ENCODE measurements at regions not wholly inside any gene's neighbourhood (a gene's known extent, or its start where the extent isn't known, plus 50 kb on each side); places are given as distances from the start of the nearest gene placed in this dataset.

DNA sequence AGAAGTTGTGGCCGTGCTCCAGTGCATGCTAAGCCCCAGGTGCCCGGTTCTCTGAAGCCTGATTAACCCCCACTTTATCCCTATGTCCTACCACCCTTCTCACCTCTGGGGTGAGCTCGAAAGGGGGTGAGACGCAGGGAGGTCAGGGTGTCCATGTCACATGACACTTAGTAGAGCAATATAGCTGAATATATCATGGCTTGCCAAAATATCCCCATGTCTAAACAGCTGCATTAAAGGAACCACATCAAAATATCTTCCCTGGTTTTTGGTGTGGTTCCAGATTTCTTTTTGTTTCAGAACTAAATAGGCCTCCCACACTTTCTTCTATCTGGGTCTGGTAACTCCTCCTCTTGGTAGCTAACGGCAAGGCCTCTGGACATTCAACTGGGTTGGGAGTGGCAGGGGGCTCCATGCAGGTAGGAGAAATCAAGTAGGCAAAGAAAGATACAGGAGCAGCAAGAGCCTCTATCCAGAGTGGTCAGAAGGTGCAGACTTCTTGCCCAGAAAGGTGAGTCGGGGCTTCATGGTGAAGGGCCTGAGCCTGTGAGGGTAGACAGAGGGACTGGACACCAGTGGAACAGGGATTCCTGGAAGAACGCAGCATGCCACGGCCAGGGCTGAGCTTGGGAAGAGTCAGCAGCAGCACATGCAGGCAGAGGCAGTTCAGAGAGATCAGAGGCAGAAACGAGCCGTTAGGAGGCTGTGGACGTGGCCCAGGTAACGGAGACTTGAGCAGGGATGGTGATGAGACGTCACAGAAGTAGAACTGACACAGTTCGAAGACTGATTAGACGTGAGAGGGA lies 202.8 kb upstream of the DIO3 start:
- TF ChIP-seq CTCF (IDR thresholded peaks at IDR 0.05; ENCODE audit: insufficient read depth, low read length, severe bottlenecking) = no peak
- FAIRE-seq = no peak
- Histone ChIP-seq H3K27me3 (ENCODE audit: control insufficient read depth, insufficient read depth, low read length) (no peaks in the 10 kb centered on the region), H3K36me3 (ENCODE audit: control insufficient read depth, insufficient read depth, low read length) (no peaks in the 10 kb centered on the region), H3K4me3 (ENCODE audit: low read depth, low read length) (no peak overlapping the region)
- no peak for DNase-seq (ENCODE audit: low read depth)

GRCh38 chr14:101359221-101360053 lies 201.9 kb upstream of the DIO3 start:
- H3K36me3 ChIP-seq (ENCODE audit: control insufficient read depth, insufficient read depth, low read length) = no peaks in the 10 kb centered on the region
- FAIRE-seq (no peak), DNase-seq (ENCODE audit: low read depth) (no peak)
- H3K27me3 ChIP-seq (ENCODE audit: control insufficient read depth, insufficient read depth, low read length) = no peaks in the 10 kb centered on the region
- no peak overlapping the region for H3K4me3 ChIP-seq (ENCODE audit: low read depth, low read length)
- TF ChIP-seq CTCF (IDR thresholded peaks at IDR 0.05; ENCODE audit: insufficient read depth, low read length, severe bottlenecking) = no peak

DNA sequence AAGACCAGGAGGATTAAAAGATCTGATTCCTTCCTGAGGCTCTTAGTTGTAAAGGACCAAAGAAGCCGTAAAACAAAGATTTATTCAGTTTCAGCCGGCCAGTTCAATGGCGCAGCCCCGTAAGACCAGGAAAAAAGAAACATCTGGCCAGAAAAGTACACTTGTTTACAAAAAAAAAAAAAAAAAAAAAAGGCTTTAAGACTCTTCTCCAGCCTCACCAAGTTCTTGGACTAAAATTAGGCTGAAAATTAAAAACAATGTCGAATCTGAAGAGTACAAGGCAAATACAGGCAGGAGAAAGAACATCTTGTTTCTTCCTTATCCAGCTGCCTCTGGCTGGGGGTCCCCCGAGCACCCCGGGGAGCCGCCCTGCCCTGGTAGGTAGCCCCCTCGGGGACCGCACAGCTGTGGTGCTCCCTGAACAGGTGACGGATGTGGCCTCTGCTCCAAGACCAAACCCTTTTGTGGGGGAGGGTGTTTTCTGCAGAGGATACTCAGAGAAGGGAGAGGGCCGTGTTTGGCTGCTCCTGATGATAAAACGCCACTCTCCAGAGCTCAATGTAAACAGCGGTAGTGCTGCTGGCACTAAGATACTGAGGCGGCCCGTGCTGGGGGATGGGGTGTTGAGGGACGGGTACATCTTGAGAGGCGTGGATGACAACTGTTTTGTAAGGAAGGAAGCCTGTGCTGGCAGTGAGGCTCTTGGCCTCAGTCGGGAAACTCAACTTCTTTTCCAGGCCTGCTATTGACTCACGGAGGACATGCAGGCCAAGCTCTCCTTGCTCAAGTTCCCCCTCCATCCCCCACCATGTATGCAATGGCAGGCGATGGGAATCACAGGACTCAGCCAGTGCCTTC lies 201.0 kb upstream of the DIO3 start:
- DNase-seq (ENCODE audit: low read depth) (no peak), FAIRE-seq (no peak)
- H3K27me3 ChIP-seq (ENCODE audit: control insufficient read depth, insufficient read depth, low read length) = no peaks in the 10 kb centered on the region
- no peak for TF ChIP-seq CTCF (IDR thresholded peaks at IDR 0.05; ENCODE audit: insufficient read depth, low read length, severe bottlenecking)
- H3K4me3 ChIP-seq (ENCODE audit: low read depth, low read length) = no peak overlapping the region
- H3K36me3 ChIP-seq (ENCODE audit: control insufficient read depth, insufficient read depth, low read length) = no peaks in the 10 kb centered on the region

- H3K36me3 ChIP-seq (ENCODE audit: control insufficient read depth, insufficient read depth, low read length) = no peaks in the 10 kb centered on the region
- TF ChIP-seq CTCF (IDR thresholded peaks at IDR 0.05; ENCODE audit: insufficient read depth, low read length, severe bottlenecking) = no peak
- DNase-seq (ENCODE audit: low read depth) (no peak), FAIRE-seq (no peak)
- no peak overlapping the region for H3K4me3 ChIP-seq (ENCODE audit: low read depth, low read length)
- no peaks in the 10 kb centered on the region for H3K27me3 ChIP-seq (ENCODE audit: control insufficient read depth, insufficient read depth, low read length)
Measured at GRCh38 chr14:101361044-101361443, 200.3 kb upstream of the DIO3 start.

DNA sequence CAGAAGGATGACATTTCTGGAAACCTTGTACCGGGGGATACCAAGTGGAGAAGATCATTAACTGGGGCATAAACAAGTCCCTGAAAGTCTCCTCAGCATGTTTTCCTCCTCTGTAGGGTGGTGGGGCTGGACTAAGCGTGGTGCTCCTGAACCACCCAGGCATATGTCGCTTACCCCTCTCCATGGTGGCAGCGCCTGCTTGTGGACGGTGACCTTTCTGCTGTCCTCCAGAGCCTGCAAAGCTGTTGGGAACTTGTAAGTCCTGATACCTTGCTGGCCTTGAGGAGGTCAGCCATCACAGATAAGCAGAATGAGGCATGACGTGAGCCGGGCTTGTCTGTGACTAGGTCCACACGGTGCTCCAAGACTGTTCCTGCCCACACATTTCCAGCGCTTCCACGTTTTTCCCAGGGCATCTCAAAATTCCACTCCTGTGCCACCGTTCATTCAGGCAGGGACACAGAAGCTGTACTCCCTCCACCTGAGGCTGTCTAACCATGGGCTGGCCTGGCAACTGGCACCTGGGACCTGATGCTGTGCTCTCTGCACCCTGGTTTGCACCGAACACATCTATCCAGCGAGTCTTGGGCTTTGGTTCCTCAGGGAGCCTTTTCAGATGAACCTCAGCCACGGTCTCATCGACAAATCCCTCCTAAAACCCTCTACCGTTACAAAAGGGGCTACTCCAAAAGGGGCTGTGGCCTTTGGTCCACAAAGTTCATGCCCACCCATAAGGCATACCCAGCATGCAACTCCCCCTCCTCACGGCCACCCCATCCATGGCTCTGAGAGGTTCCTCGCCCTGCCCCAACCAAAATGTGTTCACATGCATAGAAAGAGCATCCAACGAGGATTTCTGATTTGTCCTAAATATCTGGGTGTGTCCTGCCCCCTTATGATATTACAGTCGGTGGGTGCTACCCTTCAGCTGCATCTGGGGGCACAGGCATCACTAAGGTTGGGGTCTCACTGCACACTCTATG lies 199.6 kb upstream of the DIO3 start:
- DNase-seq (ENCODE audit: low read depth) = no peak
- Histone ChIP-seq H3K4me3 (ENCODE audit: low read depth, low read length) (no peak overlapping the region), H3K36me3 (ENCODE audit: control insufficient read depth, insufficient read depth, low read length) (no peaks in the 10 kb centered on the region), H3K27me3 (ENCODE audit: control insufficient read depth, insufficient read depth, low read length) (no peaks in the 10 kb centered on the region)
- no peak for FAIRE-seq
- no peak for TF ChIP-seq CTCF (IDR thresholded peaks at IDR 0.05; ENCODE audit: insufficient read depth, low read length, severe bottlenecking)

Measured in bronchial epithelial cell (primary cell).